Rectal smooth muscle tissue (tissue), 1 donor: ENCODE measurements at regions not wholly inside any gene's neighbourhood (a gene's known extent, or its start where the extent isn't known, plus 50 kb on each side); places are given as distances from the start of the nearest gene placed in this dataset.

Experiments used
- H3K27ac ChIP-seq: one replicate; pipeline ENCODE4 v1.7.0; 2013; ENCODE audit warnings: low read depth, low read length, inconsistent platforms
- H3K27me3 ChIP-seq: one replicate; pipeline ENCODE4 v1.7.0; 2013; ENCODE audit warnings: low read length; ENCODE audit not compliant: control insufficient read depth, insufficient read depth
- H3K36me3 ChIP-seq: one replicate; pipeline ENCODE4 v1.7.0; 2013; ENCODE audit warnings: low read length; ENCODE audit not compliant: control insufficient read depth, insufficient read depth
- H3K4me1 ChIP-seq: one replicate; pipeline ENCODE4 v1.7.0; 2013; ENCODE audit warnings: low read length; ENCODE audit not compliant: control insufficient read depth, insufficient read depth
- H3K4me3 ChIP-seq: one replicate; pipeline ENCODE4 v1.7.0; 2013; ENCODE audit warnings: low read length
- H3K9ac ChIP-seq: one replicate; pipeline ENCODE4 v1.7.0; 2013; ENCODE audit warnings: low read length

DNA sequence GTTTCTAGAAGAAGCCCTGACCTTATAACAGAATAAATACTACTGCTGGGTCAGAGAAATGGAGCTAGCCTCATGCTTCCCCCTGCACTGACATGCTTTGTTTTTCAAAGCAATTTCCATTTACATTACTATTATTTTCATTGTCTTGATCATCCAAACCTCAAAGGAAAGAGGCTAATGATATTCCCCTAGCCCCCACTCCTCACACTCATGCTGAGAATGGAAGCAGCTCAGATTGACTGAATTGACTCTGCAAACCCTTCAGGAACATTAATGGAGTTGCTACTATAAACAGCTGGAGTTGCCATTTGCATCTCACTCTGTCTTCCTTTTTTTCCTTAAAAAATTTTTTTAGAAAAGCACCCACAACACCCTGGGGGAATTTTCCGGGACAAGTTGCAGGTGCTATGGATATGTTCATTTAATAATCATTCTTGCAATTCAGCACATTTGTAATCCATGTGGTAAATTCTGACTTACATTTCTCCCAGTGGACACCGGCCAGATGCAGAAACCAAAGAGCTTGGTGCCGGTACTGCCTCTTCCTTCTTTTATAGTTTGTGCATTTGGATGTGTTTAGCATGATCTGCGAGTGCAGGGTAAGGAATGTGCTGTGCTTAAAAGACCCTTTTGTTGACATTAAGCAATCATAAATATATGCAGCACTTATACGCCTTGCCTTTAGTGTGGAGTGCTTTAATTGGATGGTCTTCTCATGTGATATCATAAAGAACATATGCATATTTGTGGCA lies 103.3 kb upstream of the OSR1 start:
- H3K27me3 ChIP-seq = no peaks in the 10 kb centered on the region
- H3K9ac ChIP-seq = no peak overlapping the region
- no peak overlapping the region for H3K27ac ChIP-seq
- no peaks in the 10 kb centered on the region for H3K36me3 ChIP-seq
- no peak overlapping the region for H3K4me3 ChIP-seq
- peaks cover 15% of the 10 kb centered on the region for H3K4me1 ChIP-seq

DNA sequence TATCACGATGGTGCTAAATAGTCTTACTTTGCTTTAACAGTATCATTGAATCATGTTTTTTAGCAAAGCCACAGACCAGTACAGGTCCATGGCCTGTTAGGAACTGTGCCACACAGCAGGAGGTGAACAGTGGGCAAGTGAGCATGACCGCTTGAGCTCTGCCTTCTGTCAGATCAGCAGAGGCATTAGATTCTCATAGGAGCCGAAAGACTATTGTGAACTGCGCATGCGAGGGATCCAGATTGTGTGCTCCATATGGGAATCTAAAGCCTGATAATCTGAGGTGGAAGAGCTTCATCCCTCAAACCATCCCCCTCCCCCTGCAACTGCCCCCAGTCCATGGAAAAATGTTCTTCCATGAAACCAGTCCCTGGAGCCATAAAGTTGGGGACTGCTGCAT lies 102.3 kb upstream of the OSR1 start:
- H3K27me3 ChIP-seq = no peaks in the 10 kb centered on the region
- H3K36me3 ChIP-seq = no peaks in the 10 kb centered on the region
- H3K4me1 ChIP-seq = peaks cover 11% of the 10 kb centered on the region
- H3K9ac ChIP-seq = no peak overlapping the region
- H3K4me3 ChIP-seq = no peak overlapping the region
- H3K27ac ChIP-seq = no peak overlapping the region

DNA sequence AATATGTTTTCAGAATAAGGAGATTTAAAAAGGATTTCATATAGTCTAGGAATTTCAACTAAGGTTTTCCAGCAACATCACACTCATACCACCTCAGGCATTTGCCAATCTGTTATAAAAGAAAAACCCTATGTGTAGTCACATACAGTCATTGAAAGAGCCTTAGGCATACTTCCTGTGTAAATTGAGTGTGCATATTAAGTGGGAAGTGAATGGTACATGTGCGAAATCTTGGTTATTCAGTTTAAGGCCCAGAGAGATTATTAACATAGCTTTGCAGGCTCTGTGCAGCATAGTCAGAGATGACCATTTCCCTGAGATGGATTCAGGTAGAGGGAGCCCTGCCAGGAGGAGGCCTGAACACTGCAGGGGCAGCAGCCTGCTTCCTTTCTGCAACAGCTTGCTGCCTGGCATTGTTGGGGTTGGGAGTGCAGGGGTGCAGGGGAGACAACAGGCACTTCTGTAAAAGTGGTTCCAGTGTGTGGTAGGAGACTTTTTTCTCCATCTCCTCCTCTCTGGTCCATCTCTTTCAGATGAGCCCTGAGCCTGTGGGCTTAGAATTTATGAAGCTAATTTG lies 100.1 kb upstream of the OSR1 start:
- H3K4me3 ChIP-seq = no peak overlapping the region
- H3K4me1 ChIP-seq = peaks cover 11% of the 10 kb centered on the region
- no peak overlapping the region for H3K9ac ChIP-seq
- no peak overlapping the region for H3K27ac ChIP-seq
- no peaks in the 10 kb centered on the region for H3K27me3 ChIP-seq
- no peaks in the 10 kb centered on the region for H3K36me3 ChIP-seq

DNA sequence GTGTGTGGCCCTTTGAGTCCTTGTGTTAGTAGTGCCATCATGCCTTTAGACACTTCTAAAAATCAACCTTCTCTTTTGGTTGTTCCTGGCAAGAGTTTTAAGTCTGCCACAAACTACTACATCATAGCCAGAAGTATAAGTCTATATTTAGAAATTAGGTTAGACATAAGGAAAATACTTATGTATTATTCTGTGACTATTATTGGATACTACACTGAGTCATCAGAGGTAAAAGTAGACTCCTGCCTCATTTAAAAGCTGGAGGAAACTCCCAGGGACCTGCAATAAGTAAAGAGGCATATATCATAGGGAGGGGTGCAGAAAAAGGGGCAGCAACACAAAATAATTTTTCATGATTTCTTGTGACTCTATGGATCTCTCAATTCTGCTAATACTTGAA lies 99.4 kb upstream of the OSR1 start:
- Histone ChIP-seq H3K4me3 (no peak overlapping the region), H3K9ac (no peak overlapping the region), H3K27ac (no peak overlapping the region), H3K4me1 (peaks cover 9% of the 10 kb centered on the region), H3K36me3 (no peaks in the 10 kb centered on the region), H3K27me3 (no peaks in the 10 kb centered on the region)

DNA sequence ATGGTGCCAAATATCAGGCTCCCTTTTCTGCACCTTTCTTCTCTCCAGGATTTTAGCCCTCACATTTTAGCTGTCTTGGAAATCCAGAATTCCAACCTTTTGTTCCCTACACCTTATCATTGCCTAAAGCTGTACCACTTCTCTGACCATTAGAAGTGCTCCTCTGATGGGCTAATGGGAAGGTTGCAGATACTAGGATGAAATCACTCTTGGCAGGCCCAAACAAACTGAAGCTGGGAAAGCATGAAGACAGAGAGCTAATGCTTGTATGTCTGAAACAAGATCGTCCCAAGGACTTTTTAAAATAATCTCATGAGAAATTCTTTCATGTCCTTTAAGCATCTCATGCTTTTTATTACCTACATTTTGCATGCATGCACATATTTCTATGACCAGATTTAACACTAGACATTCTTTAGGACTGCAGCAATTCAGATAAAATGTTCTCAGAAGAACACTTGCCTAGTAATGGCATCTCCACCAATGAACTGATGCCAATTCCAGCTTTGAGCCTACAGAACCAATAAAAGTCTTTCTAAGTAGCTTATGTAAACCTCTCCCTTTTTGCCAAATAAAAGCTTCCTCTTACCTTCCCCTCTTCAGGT lies 98.4 kb upstream of the OSR1 start:
- H3K36me3 ChIP-seq = no peaks in the 10 kb centered on the region
- no peak overlapping the region for H3K9ac ChIP-seq
- peaks cover under 1% of the 10 kb centered on the region for H3K4me1 ChIP-seq
- no peaks in the 10 kb centered on the region for H3K27me3 ChIP-seq
- no peak overlapping the region for H3K4me3 ChIP-seq
- no peak overlapping the region for H3K27ac ChIP-seq

DNA sequence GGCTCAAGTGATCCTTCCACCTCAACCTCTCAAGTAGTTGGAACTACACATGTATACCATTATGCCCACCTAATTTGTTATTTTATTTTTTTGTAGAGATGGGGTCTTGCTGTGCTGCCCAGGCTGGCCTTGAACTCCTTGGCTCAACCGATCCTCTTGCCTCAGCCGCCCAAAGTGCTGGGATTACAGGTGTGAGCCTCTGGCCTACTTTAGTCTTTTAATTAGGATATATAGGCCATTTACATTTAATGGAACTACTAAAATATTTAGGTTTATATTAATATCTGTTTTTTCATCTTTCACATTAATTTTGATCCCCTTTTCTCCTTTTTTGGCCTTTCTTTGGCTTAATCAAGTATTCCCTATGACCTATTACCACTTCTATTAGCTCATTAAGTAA lies 95.7 kb upstream of the OSR1 start:
- Histone ChIP-seq H3K4me1 (no peaks in the 10 kb centered on the region), H3K27ac (no peak overlapping the region), H3K9ac (no peak overlapping the region), H3K27me3 (no peaks in the 10 kb centered on the region), H3K36me3 (no peaks in the 10 kb centered on the region), H3K4me3 (no peak overlapping the region)

DNA sequence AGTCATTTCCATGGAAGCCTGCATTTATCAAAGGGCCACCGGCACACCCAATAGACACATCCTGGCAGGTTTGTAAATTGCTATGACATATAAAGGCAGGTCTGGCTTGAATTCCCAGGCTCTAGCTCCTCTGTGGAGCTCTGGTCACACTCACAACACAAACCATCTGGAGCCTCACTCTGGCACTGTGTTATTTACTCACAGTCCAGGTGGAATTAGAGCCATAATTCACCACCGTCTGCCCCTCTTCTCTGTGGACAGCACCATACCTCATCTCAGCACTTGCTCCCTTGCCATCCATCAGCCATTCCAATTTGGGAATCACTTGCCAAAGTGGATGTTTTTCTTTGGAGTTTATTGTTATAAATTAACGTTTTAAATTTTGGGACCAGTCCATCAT lies 84.3 kb upstream of the OSR1 start:
- Histone ChIP-seq H3K27me3 (no peaks in the 10 kb centered on the region), H3K9ac (no peak overlapping the region), H3K36me3 (no peaks in the 10 kb centered on the region), H3K4me3 (no peak overlapping the region), H3K27ac (no peak overlapping the region), H3K4me1 (no peaks in the 10 kb centered on the region)

DNA sequence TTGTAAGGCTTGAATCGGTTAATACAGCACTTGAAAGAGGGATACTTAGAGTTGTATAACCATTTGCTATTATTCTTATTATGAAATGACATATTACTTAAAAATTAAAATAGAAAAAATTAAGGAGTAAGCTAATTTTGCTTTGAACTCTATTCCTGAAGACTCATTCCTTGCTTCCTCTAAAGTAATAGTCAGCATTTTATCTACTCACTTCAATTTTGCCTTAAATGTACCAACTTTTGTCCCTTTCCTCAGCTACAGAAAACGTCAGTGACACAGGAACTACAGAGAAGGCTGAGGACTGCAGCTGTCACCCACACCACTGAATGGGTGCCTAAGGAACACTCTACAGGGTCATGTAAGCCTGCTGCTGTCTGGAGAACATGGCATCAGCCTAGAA lies 80.7 kb upstream of the OSR1 start:
- Histone ChIP-seq H3K27me3 (no peaks in the 10 kb centered on the region), H3K4me1 (no peaks in the 10 kb centered on the region), H3K27ac (no peak overlapping the region), H3K9ac (no peak overlapping the region), H3K36me3 (no peaks in the 10 kb centered on the region), H3K4me3 (no peak overlapping the region)

DNA sequence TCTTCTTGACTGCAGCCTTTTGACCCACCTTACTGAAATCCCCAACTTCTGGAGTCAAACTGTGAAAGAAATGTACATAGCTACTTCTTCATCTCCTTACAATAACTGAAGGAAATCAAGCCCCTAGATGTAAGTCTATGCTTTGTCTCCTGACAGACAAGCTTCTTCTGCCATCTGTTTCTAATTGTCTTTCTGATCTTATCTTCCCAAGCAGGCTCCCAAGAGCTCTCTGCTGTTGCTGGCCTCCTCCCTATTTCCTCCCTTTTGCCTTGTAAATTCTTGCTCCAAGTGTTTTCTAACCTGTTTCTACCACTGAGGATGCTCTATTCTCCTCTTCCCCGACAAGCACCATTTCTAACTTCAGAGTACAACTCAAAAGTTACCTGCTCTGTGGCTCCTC lies 77.4 kb upstream of the OSR1 start:
- H3K36me3 ChIP-seq = no peaks in the 10 kb centered on the region
- no peak overlapping the region for H3K9ac ChIP-seq
- H3K27me3 ChIP-seq = no peaks in the 10 kb centered on the region
- no peak overlapping the region for H3K4me3 ChIP-seq
- no peak overlapping the region for H3K27ac ChIP-seq
- no peaks in the 10 kb centered on the region for H3K4me1 ChIP-seq

DNA sequence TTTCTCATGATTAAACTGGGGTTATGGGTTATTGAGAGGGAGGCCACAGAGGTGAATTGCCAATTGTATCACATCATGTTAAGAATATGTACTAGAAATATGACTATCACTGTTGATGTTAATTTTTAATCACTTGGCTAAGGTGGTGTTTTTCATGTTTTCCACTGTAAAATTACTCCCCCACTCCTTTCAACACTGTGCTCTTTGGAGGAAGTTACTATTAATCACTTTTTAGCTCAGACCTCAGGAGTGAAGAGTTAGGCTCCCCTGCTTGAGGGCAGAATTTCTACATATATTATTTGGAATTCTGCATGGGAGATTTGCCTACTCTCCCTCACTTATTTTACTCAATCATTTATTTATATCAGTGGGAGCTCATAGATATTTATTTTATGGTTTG lies 76.0 kb upstream of the OSR1 start:
- no peak overlapping the region for H3K4me3 ChIP-seq
- H3K9ac ChIP-seq = no peak overlapping the region
- no peaks in the 10 kb centered on the region for H3K4me1 ChIP-seq
- no peaks in the 10 kb centered on the region for H3K36me3 ChIP-seq
- H3K27ac ChIP-seq = no peak overlapping the region
- no peaks in the 10 kb centered on the region for H3K27me3 ChIP-seq

DNA sequence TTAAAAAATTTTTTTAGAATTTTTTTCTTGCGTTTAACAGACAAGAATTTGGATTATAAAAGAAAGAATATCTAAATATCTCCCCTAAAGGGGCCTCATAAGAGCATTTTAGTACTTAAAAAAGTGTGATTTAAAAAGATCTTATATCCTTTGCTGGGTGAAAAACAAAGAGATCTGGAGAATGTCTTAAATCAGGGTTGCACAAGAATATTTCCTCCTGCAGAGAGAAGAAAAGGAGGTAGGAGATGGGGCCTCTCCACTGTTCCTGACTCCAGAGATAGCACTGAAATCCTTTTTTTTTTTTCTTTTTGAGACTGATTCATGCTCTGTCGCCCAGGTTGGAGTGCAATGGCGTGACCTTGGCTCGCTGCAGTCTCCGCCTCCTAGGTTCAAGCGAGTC lies 68.5 kb upstream of the OSR1 start:
- Histone ChIP-seq H3K9ac (no peak overlapping the region), H3K36me3 (no peaks in the 10 kb centered on the region), H3K4me1 (no peaks in the 10 kb centered on the region), H3K4me3 (no peak overlapping the region), H3K27ac (no peak overlapping the region), H3K27me3 (no peaks in the 10 kb centered on the region)

DNA sequence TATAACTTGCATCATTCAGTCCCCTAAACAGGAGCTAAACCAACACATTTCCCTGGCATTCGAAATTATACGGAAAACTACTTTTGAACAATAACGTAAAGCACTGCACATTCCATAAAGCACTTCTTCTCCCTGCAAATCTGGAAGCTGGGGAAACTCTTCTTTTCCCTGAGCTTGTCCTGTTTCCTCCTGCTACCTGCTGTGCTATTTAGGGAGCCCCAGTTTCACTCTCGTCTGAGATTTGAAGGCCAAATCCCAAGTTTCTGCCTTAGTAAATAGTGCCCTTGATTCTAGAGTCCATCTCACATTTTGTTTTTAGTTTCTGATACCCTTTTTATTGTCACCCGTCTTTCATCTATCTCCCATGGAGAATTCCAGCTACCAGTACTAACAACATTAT lies 67.7 kb upstream of the OSR1 start:
- Histone ChIP-seq H3K36me3 (no peaks in the 10 kb centered on the region), H3K9ac (no peak overlapping the region), H3K27ac (no peak overlapping the region), H3K4me3 (no peak overlapping the region), H3K4me1 (no peaks in the 10 kb centered on the region), H3K27me3 (no peaks in the 10 kb centered on the region)

DNA sequence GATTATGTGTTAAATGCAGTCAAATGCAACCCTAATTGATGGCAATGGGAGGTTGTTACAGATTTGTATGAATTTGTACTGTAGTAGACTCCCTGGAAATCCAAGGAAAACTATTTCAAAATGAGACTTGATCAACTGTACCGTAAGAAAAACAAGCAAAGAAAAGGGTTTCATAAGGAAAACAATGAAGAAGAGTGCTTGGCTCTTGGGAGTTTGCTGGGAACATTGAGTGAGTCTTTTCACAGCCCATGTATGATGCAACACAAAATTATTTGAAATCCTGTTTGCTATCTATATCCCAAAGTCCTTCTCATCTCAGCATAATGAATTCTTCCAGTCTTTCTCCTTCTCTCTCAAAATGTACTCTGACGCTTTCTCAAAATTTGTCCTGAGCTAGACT lies 67.0 kb upstream of the OSR1 start:
- H3K4me3 ChIP-seq = no peak overlapping the region
- no peaks in the 10 kb centered on the region for H3K4me1 ChIP-seq
- no peaks in the 10 kb centered on the region for H3K27me3 ChIP-seq

More for the DNA sequence above, 67.0 kb upstream of the OSR1 start:
- Histone ChIP-seq H3K9ac (no peak overlapping the region), H3K27ac (no peak overlapping the region), H3K36me3 (no peaks in the 10 kb centered on the region)
